ENCODE measurements at regions not wholly inside any gene's neighbourhood (a gene's known extent, or its start where the extent isn't known, plus 50 kb on each side); places are given as distances from the start of the nearest gene placed in this dataset.

DNA sequence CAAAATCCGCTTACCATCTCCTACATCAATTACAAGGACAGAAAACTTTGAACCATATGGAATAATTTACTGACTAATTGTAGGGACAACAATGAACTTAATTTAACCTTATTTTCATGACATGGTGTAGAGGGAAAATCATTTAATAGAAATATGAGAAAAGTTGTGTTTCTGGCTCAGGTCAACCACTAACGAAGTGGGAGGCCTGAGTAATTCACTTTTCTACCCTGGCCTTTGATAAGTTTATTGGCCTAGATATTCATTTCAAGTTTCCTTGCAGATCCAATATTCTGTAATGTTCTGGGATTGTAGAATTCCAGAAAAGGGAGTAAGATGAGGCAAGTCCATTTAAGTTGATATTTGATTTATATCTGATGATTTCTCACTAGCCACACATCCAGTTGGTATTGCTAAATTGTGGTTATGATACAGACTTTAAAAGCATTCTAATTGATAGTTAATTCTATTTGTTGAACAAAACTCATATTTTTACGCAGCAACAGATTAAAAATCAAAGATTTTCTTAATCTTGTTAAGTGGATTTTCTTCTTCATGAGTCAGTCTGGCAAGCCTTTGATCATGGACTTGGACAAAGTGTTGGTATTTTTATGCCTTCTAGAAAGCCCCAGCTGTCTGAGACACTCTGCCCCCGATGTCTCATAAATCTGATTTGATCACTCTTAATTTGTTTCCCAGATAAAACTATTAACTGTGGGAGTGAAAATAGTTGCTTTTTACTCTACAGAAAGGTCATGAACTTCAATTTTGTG lies 336.5 kb downstream of the TMEM135 start:
- TF ChIP-seq CTCF (IDR thresholded peaks at IDR 0.05) (no peak), POLR2A (IDR thresholded peaks at IDR 0.05) (no peak)

Data from Peyer's patch (tissue), 4 donors.